SU-DHL-6 (cell line): ENCODE measurements at regions not wholly inside any gene's neighbourhood (a gene's known extent, or its start where the extent isn't known, plus 50 kb on each side); places are given as distances from the start of the nearest gene placed in this dataset.

ENCODE experiments used
- H2AFZ ChIP-seq: fragments of 200-600 bp; sonication (generic); 2 replicates; pipeline ENCODE4 v1.6.1; 2014; ENCODE audit warnings: low read depth, mild to moderate bottlenecking, moderate library complexity, mixed read lengths, antibody characterized with exemption, low read length; ENCODE audit not compliant: severe bottlenecking
- H3F3A ChIP-seq: fragments of 200-600 bp; shearing (Covaris generic); 2 replicates; pipeline ENCODE4 v1.6.0; 2016; ENCODE audit warnings: antibody characterized with exemption, mild to moderate bottlenecking; ENCODE audit not compliant: insufficient read depth
- H3K27ac ChIP-seq: fragments of 200-600 bp; sonication (generic); 2 replicates; pipeline ENCODE4 v1.5.1; 2016; ENCODE audit warnings: low read depth, mild to moderate bottlenecking, low read length, moderate library complexity, mixed read lengths
- H3K27me3 ChIP-seq: fragments of 200-600 bp; sonication (generic), shearing (Covaris generic); 2 replicates; pipeline ENCODE4 v1.6.0; 2014; ENCODE audit warnings: mild to moderate bottlenecking, low read length
- H3K36me3 ChIP-seq: fragments of 200-600 bp; sonication (generic); 2 replicates; pipeline ENCODE4 v1.6.1; 2014; ENCODE audit warnings: mild to moderate bottlenecking, low read length, mixed read lengths
- H3K4me2 ChIP-seq: fragments of 300-600, 200-600 bp; shearing (Covaris generic), sonication (generic); 2 replicates; pipeline ENCODE4 v1.6.0; 2014; ENCODE audit warnings: low read length, low read depth, mild to moderate bottlenecking; ENCODE audit not compliant: poor library complexity, severe bottlenecking
- H3K4me3 ChIP-seq: fragments of 200-600 bp; sonication (generic); 2 replicates; pipeline ENCODE4 v1.5.1; 2014; ENCODE audit warnings: antibody characterized with exemption, low read length, mild to moderate bottlenecking, mixed read lengths; ENCODE audit not compliant: insufficient read depth, poor library complexity, severe bottlenecking
- H3K79me2 ChIP-seq: fragments of 200-600 bp; sonication (generic); 2 replicates; pipeline ENCODE4 v1.6.1; 2014; ENCODE audit warnings: mild to moderate bottlenecking, low read length, moderate library complexity; ENCODE audit not compliant: insufficient read depth
- H3K9ac ChIP-seq: fragments of 200-600 bp; sonication (generic); 2 replicates; pipeline ENCODE4 v1.7.0; 2014; ENCODE audit warnings: mild to moderate bottlenecking, low read length
- H3K9me2 ChIP-seq: fragments of 200-600 bp; sonication (generic); replicated peaks from 2 replicates; pipeline ENCODE4 v1.6.1; 2014; ENCODE audit warnings: low read length; ENCODE audit not compliant: insufficient read depth
- H3K9me3 ChIP-seq: fragments of 200-600 bp; sonication (generic); 2 replicates; pipeline ENCODE4 v1.6.1; 2014; ENCODE audit warnings: low read length, mixed read lengths; ENCODE audit not compliant: insufficient read depth
- H4K20me1 ChIP-seq: fragments of 200-600 bp; sonication (generic); 2 replicates; pipeline ENCODE4 v1.6.1; 2014; ENCODE audit warnings: low read depth, mild to moderate bottlenecking, antibody characterized with exemption, low read length, moderate library complexity, mixed read lengths
- CTCF ChIP-seq: fragments of 200-600 bp; sonication (generic); IDR thresholded peaks from one replicate; pipeline ENCODE4 v1.5.1; 2017; ENCODE audit warnings: antibody characterized with exemption, mild to moderate bottlenecking, low read length, moderate library complexity; ENCODE audit not compliant: insufficient read depth, poor library complexity, severe bottlenecking
- EZH2phosphoT487 ChIP-seq: fragments of 200-600 bp; sonication (generic), shearing (Covaris generic); conservative IDR thresholded peaks from 2 replicates; pipeline ENCODE4 v1.6.1; 2018; ENCODE audit warnings: mild to moderate bottlenecking, antibody characterized with exemption, low read length, moderate library complexity, mixed read lengths

- Histone ChIP-seq H3K9ac (no peak overlapping the region), H2AFZ (no peak overlapping the region), H3K4me3 (no peak overlapping the region), H3F3A (no peaks in the 10 kb centered on the region), H3K4me2 (no peak overlapping the region), H4K20me1 (no peaks in the 10 kb centered on the region), H3K9me3 (no peaks in the 10 kb centered on the region), H3K79me2 (no peaks in the 10 kb centered on the region), H3K27me3 (no peaks in the 10 kb centered on the region), H3K9me2 (no peaks in the 10 kb centered on the region), H3K36me3 (no peaks in the 10 kb centered on the region), H3K27ac (no peak overlapping the region)
- no peak for TF ChIP-seq EZH2phosphoT487
- TF ChIP-seq CTCF: no peak
These were observed 313.6 kb downstream of the OLFM3 start for GRCh38 chr1:101683136-101683535.

GRCh38 chr1:101683561-101683960 lies 313.2 kb downstream of the OLFM3 start:
- TF ChIP-seq CTCF (no peak), EZH2phosphoT487 (no peak)
- Histone ChIP-seq H3F3A (no peaks in the 10 kb centered on the region), H4K20me1 (no peaks in the 10 kb centered on the region), H3K27ac (no peak overlapping the region), H3K4me2 (no peak overlapping the region), H3K9me3 (no peaks in the 10 kb centered on the region), H3K27me3 (no peaks in the 10 kb centered on the region), H3K9ac (no peak overlapping the region), H3K36me3 (no peaks in the 10 kb centered on the region), H3K79me2 (no peaks in the 10 kb centered on the region), H2AFZ (no peak overlapping the region), H3K4me3 (no peak overlapping the region), H3K9me2 (no peaks in the 10 kb centered on the region)

- H3K27ac ChIP-seq: no peak overlapping the region
- H3K4me3 ChIP-seq: no peak overlapping the region
- H3K36me3 ChIP-seq: no peaks in the 10 kb centered on the region
- no peaks in the 10 kb centered on the region for H3K27me3 ChIP-seq
- no peaks in the 10 kb centered on the region for H3K9me3 ChIP-seq
- H3K79me2 ChIP-seq: no peaks in the 10 kb centered on the region
- no peaks in the 10 kb centered on the region for H4K20me1 ChIP-seq
- H3K9ac ChIP-seq: no peak overlapping the region
- H3F3A ChIP-seq: no peaks in the 10 kb centered on the region
- H2AFZ ChIP-seq: no peak overlapping the region
- TF ChIP-seq CTCF: no peak
- TF ChIP-seq EZH2phosphoT487: no peak
- H3K9me2 ChIP-seq: no peaks in the 10 kb centered on the region
- no peak overlapping the region for H3K4me2 ChIP-seq
These were observed 299.7 kb downstream of the OLFM3 start for GRCh38 chr1:101697072-101697471.
